Activated T-cell treated with anti-CD3 and anti-CD28 coated beads for 48 hours (primary cell): ENCODE measurements at regions not wholly inside any gene's neighbourhood (a gene's known extent, or its start where the extent isn't known, plus 50 kb on each side); places are given as distances from the start of the nearest gene placed in this dataset.

Source experiments
- DNase-seq: peaks from one replicate; pipeline ENCODE4 v3.0.0-alpha.2; 2020; ENCODE audit warnings: low read depth

- DNase-seq, result no peak
Measured at GRCh38 chr15:47506329-47507100, 210.8 kb upstream of the SEMA6D start.

GRCh38 chr15:47507221-47507985, 209.9 kb upstream of the SEMA6D start:
- DNase-seq, result no peak

GRCh38 chr15:47511261-47511660, 206.0 kb upstream of the SEMA6D start:
- no peak for DNase-seq

- DNase-seq, result no peak
Measured at GRCh38 chr15:47513471-47513870, 203.8 kb upstream of the SEMA6D start.

GRCh38 chr15:47514200-47514652, 203.1 kb upstream of the SEMA6D start:
- no peak for DNase-seq

- no peak for DNase-seq
Measured at GRCh38 chr15:47516558-47516957, 200.7 kb upstream of the SEMA6D start.

GRCh38 chr15:47516972-47517371, 200.3 kb upstream of the SEMA6D start:
- no peak for DNase-seq

GRCh38 chr15:47517737-47518136, 199.6 kb upstream of the SEMA6D start:
- no peak for DNase-seq

- DNase-seq, result no peak
Measured at GRCh38 chr15:47523681-47524475, 193.4 kb upstream of the SEMA6D start.

GRCh38 chr15:47529241-47529640, 188.1 kb upstream of the SEMA6D start:
- DNase-seq, result no peak

- DNase-seq, result no peak
Measured at GRCh38 chr15:47534673-47535072, 182.6 kb upstream of the SEMA6D start.

- no peak for DNase-seq
Measured at GRCh38 chr15:47541562-47541961, 175.7 kb upstream of the SEMA6D start.

- DNase-seq, result no peak
Measured at GRCh38 chr15:47542312-47542989, 174.9 kb upstream of the SEMA6D start.

GRCh38 chr15:47548231-47548630, 169.1 kb upstream of the SEMA6D start:
- DNase-seq, result no peak

- no peak for DNase-seq
Measured at GRCh38 chr15:47548986-47549385, 168.3 kb upstream of the SEMA6D start.

GRCh38 chr15:47551079-47551478, 166.2 kb upstream of the SEMA6D start:
- DNase-seq, result no peak

- no peak for DNase-seq
Measured at GRCh38 chr15:47551546-47551945, 165.8 kb upstream of the SEMA6D start.

GRCh38 chr15:47552978-47553608, 164.2 kb upstream of the SEMA6D start:
- DNase-seq, result no peak

- no peak for DNase-seq
Measured at GRCh38 chr15:47553947-47554346, 163.4 kb upstream of the SEMA6D start.

- no peak for DNase-seq
Measured at GRCh38 chr15:47561102-47561501, 156.2 kb upstream of the SEMA6D start.

GRCh38 chr15:47565949-47566348, 151.4 kb upstream of the SEMA6D start:
- DNase-seq, result no peak

- DNase-seq, result no peak
Measured at GRCh38 chr15:47566610-47567009, 150.7 kb upstream of the SEMA6D start.
